SU-DHL-6 (cell line): ENCODE measurements at regions not wholly inside any gene's neighbourhood (a gene's known extent, or its start where the extent isn't known, plus 50 kb on each side); places are given as distances from the start of the nearest gene placed in this dataset.

Experiments
- CTCF ChIP-seq: fragments of 200-600 bp; sonication (generic); IDR thresholded peaks from one replicate; pipeline ENCODE4 v1.5.1; 2017; ENCODE audit warnings: antibody characterized with exemption, mild to moderate bottlenecking, low read length, moderate library complexity; ENCODE audit not compliant: insufficient read depth, poor library complexity, severe bottlenecking
- EZH2phosphoT487 ChIP-seq: fragments of 200-600 bp; sonication (generic), shearing (Covaris generic); conservative IDR thresholded peaks from 2 replicates; pipeline ENCODE4 v1.6.1; 2018; ENCODE audit warnings: mild to moderate bottlenecking, antibody characterized with exemption, low read length, moderate library complexity, mixed read lengths

GRCh38 chr2:160639472-160639871 lies 145.9 kb upstream of the RBMS1 start:
- no peak for TF ChIP-seq CTCF
- TF ChIP-seq EZH2phosphoT487, result no peak
